ENCODE measurements at regions not wholly inside any gene's neighbourhood (a gene's known extent, or its start where the extent isn't known, plus 50 kb on each side); places are given as distances from the start of the nearest gene placed in this dataset.

DNA sequence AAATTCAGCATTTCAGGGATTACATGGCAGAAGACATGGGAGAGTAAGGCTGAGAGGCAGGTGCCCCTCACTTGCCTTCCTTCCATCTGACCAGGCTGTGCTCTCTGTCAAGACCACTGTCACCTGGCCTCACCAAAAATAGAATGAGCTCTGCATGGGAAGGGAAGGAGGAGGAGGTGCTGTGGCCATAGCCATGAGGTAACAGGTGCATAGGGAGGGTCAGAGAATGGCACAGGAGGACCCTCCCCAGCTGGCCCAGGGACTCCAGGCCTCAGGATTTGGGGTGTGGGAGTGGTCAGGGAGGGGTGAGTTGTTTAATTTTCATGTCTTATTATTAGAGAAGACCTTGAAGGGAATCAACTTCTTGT is 192.3 kb downstream of the FCRL5 start:
- Histone ChIP-seq H3K4me1 (no peaks in the 10 kb centered on the region), H3K4me3 (no peak overlapping the region), H3K9me3 (no peaks in the 10 kb centered on the region), H3K27ac (no peak overlapping the region), H3K27me3 (ENCODE audit: low read depth) (no peaks in the 10 kb centered on the region), H3K36me3 (no peaks in the 10 kb centered on the region)
- DNase-seq (no peak), ATAC-seq (no peak)
- TF ChIP-seq, protein P1, sequence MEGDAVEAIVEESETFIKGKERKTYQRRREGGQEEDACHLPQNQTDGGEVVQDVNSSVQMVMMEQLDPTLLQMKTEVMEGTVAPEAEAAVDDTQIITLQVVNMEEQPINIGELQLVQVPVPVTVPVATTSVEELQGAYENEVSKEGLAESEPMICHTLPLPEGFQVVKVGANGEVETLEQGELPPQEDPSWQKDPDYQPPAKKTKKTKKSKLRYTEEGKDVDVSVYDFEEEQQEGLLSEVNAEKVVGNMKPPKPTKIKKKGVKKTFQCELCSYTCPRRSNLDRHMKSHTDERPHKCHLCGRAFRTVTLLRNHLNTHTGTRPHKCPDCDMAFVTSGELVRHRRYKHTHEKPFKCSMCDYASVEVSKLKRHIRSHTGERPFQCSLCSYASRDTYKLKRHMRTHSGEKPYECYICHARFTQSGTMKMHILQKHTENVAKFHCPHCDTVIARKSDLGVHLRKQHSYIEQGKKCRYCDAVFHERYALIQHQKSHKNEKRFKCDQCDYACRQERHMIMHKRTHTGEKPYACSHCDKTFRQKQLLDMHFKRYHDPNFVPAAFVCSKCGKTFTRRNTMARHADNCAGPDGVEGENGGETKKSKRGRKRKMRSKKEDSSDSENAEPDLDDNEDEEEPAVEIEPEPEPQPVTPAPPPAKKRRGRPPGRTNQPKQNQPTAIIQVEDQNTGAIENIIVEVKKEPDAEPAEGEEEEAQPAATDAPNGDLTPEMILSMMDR (IDR thresholded peaks at IDR 0.05): no peak
- intact Hi-C loops (cut with DNase I): no loop called here

DNA sequence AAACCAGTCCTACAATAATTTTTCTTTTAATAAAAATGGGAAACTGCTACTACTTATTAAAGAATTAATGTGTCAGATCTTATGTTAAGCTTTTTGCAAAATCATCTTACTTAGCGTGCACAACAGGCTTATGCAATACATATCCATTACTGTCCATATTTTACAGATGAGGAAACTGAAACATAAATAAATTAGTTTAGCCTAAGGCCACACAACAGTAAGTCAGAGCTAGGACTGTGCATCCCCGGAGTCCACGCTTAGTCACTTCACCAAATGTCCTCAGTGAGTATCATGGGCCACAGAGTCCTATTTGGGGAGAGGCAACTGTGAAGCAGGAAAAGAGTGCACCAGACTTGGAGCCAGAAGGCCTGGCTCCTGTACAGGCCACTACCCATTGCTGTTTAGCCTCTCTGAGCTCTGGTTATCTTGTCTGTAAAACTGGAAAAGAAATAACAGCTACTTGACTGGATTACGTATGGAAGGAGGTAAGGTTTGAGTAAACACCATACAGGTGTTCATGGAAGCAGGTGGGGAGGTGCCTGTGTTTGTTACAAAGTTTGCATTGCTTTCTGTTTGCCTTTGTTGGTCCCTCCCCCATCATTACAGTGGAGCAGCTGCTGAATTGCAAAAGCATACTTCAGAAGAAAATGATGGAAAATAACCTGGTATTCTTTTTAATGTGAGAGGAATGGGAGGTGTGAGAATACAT is 192.8 kb downstream of the FCRL5 start:
- no peak overlapping the region for H3K4me3 ChIP-seq
- intact Hi-C loops (cut with DNase I): no loop called here
- H3K9me3 ChIP-seq: no peaks in the 10 kb centered on the region
- no peaks in the 10 kb centered on the region for H3K27me3 ChIP-seq (ENCODE audit: low read depth)
- ATAC-seq: peak in 1 of 2 donors; percentile 35
- no peaks in the 10 kb centered on the region for H3K4me1 ChIP-seq
- H3K27ac ChIP-seq: no peak overlapping the region
- no peaks in the 10 kb centered on the region for H3K36me3 ChIP-seq
- TF ChIP-seq, protein P1 (IDR thresholded peaks at IDR 0.05): no peak
- DNase-seq: no peak

DNA sequence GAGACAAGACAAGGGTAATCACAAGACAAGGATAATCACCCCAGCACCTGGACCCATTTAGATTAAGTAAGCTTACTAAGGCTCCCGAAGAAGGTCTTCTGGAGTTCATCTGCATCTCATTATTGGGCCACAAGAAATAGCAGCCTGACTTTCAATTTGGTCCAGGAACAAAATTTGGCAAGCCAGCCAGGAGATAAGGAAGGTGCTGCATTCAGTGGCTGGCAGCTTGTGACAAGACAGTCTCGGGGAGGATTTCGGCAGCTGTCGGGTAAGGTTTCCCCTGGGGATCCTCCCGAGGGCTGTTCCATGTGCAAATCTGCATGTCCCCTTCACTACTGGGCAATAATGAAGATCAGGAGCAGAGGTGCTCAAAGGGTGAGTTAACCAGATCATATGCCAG is 195.2 kb downstream of the FCRL5 start:
- no peaks in the 10 kb centered on the region for H3K4me1 ChIP-seq
- no peaks in the 10 kb centered on the region for H3K27me3 ChIP-seq (ENCODE audit: low read depth)
- TF ChIP-seq, protein P1 (IDR thresholded peaks at IDR 0.05): no peak
- no peak for DNase-seq
- no peaks in the 10 kb centered on the region for H3K9me3 ChIP-seq
- no peak overlapping the region for H3K27ac ChIP-seq
- no peaks in the 10 kb centered on the region for H3K36me3 ChIP-seq
- H3K4me3 ChIP-seq: no peak overlapping the region
- no peak for ATAC-seq
- intact Hi-C loops (cut with DNase I): no loop called here

DNA sequence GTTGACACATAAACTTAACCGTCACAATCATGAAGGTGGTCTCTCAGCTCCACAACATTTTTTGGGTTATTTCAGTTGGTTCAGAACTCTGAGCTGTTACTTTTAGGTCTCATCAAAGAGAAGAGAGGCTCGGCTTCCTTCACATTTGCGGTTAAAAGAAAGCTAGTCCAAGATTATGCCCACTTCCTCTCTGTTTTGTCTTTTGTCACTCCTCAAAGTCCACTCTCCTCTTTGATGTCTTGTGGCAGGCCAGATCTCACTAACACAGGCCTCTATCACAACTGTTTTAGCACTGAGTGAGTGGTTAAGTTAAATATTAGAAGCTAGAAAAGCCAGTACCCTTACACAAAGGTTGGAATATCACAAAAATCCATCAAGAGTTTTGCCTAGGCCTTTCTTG is 195.7 kb downstream of the FCRL5 start:
- no peaks in the 10 kb centered on the region for H3K4me1 ChIP-seq
- H3K27ac ChIP-seq: no peak overlapping the region
- H3K4me3 ChIP-seq: no peak overlapping the region
- no peaks in the 10 kb centered on the region for H3K9me3 ChIP-seq
- DNase-seq (no peak), ATAC-seq (no peak)
- TF ChIP-seq, protein P1 (IDR thresholded peaks at IDR 0.05): no peak
- no peaks in the 10 kb centered on the region for H3K27me3 ChIP-seq (ENCODE audit: low read depth)
- no peaks in the 10 kb centered on the region for H3K36me3 ChIP-seq
- intact Hi-C loops (cut with DNase I): no loop called here

DNA sequence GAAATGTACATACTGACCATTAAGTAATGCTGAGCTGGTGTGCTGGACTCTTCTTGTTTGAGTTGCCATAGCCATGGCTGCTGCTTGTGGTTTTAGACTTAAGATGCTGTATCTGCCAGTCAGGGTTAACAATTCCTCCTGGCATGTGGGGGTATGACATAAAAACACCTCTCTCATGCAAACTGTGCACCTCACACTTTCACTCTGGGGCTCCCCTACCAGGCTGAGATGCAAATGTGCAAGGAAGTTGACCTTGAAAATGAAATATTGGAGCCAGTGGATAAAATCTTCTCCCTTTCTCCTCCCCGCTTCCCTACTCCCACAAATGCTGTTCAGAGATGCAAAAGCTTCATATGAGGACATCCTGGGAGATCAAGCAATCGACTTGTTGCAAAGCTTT is 198.8 kb downstream of the FCRL5 start:
- TF ChIP-seq, protein P1 (IDR thresholded peaks at IDR 0.05): no peak
- ATAC-seq: no peak

More for the DNA sequence above, 198.8 kb downstream of the FCRL5 start:
- H3K27ac ChIP-seq: no peak overlapping the region
- H3K36me3 ChIP-seq: no peaks in the 10 kb centered on the region
- intact Hi-C loops (cut with DNase I): no loop called here
- no peaks in the 10 kb centered on the region for H3K4me1 ChIP-seq
- no peaks in the 10 kb centered on the region for H3K27me3 ChIP-seq (ENCODE audit: low read depth)
- DNase-seq: no peak
- no peaks in the 10 kb centered on the region for H3K9me3 ChIP-seq
- no peak overlapping the region for H3K4me3 ChIP-seq
